ENCODE measurements at regions not wholly inside any gene's neighbourhood (a gene's known extent, or its start where the extent isn't known, plus 50 kb on each side); places are given as distances from the start of the nearest gene placed in this dataset.

DNA sequence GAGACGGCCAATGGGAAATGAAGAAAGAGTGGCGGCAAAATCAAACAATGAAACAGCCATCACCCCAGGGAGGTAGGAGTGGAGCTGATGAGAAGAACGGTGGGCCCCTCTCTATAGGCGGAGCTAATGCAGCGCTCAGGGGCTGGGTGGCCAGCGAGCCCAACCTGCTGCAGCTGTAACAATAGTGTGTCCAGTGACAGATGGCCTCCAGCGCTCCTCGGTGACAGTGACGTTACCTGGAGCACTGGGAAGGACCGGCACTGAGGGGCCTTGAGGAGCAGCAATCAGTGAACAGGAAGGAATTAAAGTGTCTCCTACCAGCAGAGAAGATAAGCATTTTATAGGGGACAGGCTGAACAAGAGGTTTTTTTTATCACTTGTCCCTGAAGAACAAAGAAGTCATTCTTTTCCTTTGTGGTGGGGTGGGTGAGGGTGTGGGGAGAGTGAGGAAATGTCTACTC, 81.6 kb downstream of the FOXA2 start:
- 48 to 55% methylated on average over 10 of the region's 10 CpGs for WGBS, 2 donors

DNA sequence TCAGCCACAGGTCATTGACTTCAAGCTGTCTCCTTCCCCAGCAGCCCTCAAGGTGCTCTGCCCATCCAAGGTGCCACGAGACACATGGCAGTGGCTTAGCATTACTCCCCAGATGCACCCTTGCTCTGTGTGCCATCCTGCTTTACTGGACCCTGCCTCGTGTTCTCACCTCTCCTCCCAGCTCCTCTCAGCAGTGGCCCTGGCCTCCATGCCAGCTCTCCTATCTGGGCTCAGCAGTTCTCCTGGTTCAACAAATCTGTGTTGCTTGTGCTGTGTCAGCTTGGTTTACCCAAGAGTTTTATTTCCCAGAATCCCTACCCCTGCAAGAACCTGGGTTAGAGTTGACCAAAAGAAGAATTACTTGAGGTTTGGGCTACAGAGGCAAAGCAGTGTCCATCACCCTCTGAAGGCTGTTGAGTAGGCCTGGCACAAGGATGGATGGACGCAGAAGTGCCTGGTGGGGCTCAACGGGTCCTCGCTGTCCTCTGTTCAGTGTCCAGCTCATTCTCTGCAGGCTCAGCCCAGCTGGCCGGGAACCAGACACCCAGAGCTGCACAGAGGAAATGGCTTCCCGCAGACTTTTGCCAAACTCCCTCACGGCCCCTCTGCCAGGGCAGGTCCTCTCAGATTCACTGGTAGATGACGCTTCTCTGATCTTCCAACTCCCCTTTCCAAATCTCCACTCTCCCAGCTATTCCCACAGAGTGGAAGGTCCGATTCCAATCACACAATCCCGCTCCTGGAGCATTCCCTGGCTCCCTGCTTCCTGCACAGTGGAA, 82.6 kb downstream of the FOXA2 start:
- Histone ChIP-seq H3K36me3 (no peaks in the 10 kb centered on the region), H3K9me3 (no peaks in the 10 kb centered on the region), H3K27ac (no peak overlapping the region), H3K27me3 (peaks cover 0 to 37% (median 9%) of the 10 kb centered on the region in 7 donors), H3K4me1 (no peaks in the 10 kb centered on the region), H3K4me3 (no peak overlapping the region)
- WGBS, 2 donors, result 71 to 81% methylated on average over 11 of the region's 11 CpGs
- no peak for DNase-seq
- ATAC-seq, result no peak
- TF ChIP-seq, protein P1, sequence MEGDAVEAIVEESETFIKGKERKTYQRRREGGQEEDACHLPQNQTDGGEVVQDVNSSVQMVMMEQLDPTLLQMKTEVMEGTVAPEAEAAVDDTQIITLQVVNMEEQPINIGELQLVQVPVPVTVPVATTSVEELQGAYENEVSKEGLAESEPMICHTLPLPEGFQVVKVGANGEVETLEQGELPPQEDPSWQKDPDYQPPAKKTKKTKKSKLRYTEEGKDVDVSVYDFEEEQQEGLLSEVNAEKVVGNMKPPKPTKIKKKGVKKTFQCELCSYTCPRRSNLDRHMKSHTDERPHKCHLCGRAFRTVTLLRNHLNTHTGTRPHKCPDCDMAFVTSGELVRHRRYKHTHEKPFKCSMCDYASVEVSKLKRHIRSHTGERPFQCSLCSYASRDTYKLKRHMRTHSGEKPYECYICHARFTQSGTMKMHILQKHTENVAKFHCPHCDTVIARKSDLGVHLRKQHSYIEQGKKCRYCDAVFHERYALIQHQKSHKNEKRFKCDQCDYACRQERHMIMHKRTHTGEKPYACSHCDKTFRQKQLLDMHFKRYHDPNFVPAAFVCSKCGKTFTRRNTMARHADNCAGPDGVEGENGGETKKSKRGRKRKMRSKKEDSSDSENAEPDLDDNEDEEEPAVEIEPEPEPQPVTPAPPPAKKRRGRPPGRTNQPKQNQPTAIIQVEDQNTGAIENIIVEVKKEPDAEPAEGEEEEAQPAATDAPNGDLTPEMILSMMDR (IDR thresholded peaks at IDR 0.05), result no peak
- intact Hi-C loops (cut with DNase I), result loop anchor here in 1 of 10 donors (10.0 kb wide), 1 partner anchor 1693 kb away; no protein-coding TSS in a partner anchor

More for the DNA sequence above, 81.6 kb downstream of the FOXA2 start:
- TF ChIP-seq, protein P1 (IDR thresholded peaks at IDR 0.05), result no peak
- no peak for DNase-seq
- Histone ChIP-seq H3K4me1 (no peaks in the 10 kb centered on the region), H3K9me3 (no peaks in the 10 kb centered on the region), H3K27me3 (peaks cover 0 to 39% (median 12%) of the 10 kb centered on the region in 7 donors), H3K36me3 (no peaks in the 10 kb centered on the region), H3K27ac (no peak overlapping the region), H3K4me3 (no peak overlapping the region)
- ATAC-seq, result no peak
- intact Hi-C loops (cut with DNase I), result loop anchor here in 1 of 10 donors (10.0 kb wide), 1 partner anchor 1692 kb away; no protein-coding TSS in a partner anchor

DNA sequence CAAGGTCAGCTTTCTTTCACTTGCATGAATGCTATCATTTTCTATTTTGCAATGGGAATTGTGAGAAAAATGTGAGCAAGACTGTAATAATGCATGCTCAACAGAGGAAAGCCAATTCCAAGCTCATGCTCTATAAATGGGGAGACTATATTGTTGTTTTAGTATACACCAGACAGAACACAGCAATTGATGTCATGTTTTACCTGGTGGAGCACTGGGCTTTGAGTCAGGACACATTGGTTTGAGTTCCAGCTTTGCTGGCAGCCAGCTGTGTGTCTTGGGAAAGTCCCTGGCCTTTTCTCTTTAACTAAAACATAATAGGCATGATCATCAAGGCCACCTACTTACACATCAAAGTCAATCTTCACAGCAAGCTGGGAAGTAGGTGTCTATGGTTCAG, 83.3 kb downstream of the FOXA2 start:
- no peaks in the 10 kb centered on the region for H3K36me3 ChIP-seq
- peaks cover 0 to 37% (median 8%) of the 10 kb centered on the region in 7 donors for H3K27me3 ChIP-seq
- H3K4me3 ChIP-seq, result no peak overlapping the region
- H3K9me3 ChIP-seq, result no peaks in the 10 kb centered on the region
- intact Hi-C loops (cut with DNase I), result loop anchor here in 1 of 10 donors (10.0 kb wide), 1 partner anchor 1694 kb away; no protein-coding TSS in a partner anchor
- DNase-seq (no peak), ATAC-seq (no peak)
- TF ChIP-seq, protein P1 (IDR thresholded peaks at IDR 0.05), result no peak
- no peaks in the 10 kb centered on the region for H3K4me1 ChIP-seq
- H3K27ac ChIP-seq, result no peak overlapping the region

DNA sequence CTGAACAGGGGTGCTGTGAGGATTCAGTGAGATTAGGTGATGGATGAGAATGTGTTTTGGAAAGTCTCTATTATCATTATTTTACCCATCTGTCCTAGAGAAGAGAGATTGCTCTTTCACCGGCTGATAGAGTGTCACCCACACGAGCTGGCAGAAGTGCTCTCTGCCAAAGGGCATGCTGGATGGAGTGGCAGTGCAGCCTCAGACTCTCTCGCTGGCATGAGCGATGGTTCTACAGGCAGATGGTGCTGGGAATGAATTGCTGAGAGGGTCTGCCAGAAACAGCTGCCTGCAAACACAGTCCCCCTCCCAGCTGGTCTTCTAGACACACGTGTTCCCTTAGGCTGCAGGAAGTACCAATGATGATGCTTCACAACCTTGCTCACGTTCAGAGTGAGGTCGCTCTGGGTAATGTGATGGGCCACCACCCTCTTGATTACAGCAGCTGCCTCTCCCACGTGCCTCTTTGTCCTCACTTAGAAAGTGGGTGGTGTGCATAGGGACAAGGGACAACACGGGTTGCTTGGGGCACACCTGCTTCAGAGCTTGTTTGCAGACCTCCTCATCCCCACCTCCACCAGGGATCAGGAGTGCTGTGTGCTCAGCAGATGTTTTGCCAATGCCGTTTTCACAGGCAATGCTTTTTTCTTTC, 84.7 kb downstream of the FOXA2 start:
- 67 to 70% methylated on average over 10 of the region's 10 CpGs for WGBS, 2 donors
- no peaks in the 10 kb centered on the region for H3K9me3 ChIP-seq
- no peak overlapping the region for H3K4me3 ChIP-seq
- H3K27ac ChIP-seq, result no peak overlapping the region
- H3K4me1 ChIP-seq, result no peaks in the 10 kb centered on the region
- intact Hi-C loops (cut with DNase I), result loop anchor here in 1 of 10 donors (10.0 kb wide), 1 partner anchor 1695 kb away; no protein-coding TSS in a partner anchor
- peaks cover 0 to 37% (median 8%) of the 10 kb centered on the region in 7 donors for H3K27me3 ChIP-seq
- DNase-seq (no peak), ATAC-seq (no peak)
- TF ChIP-seq, protein P1 (IDR thresholded peaks at IDR 0.05), result no peak
- H3K36me3 ChIP-seq, result no peaks in the 10 kb centered on the region
